ENCODE measurements at regions not wholly inside any gene's neighbourhood (a gene's known extent, or its start where the extent isn't known, plus 50 kb on each side); places are given as distances from the start of the nearest gene placed in this dataset.

DNA sequence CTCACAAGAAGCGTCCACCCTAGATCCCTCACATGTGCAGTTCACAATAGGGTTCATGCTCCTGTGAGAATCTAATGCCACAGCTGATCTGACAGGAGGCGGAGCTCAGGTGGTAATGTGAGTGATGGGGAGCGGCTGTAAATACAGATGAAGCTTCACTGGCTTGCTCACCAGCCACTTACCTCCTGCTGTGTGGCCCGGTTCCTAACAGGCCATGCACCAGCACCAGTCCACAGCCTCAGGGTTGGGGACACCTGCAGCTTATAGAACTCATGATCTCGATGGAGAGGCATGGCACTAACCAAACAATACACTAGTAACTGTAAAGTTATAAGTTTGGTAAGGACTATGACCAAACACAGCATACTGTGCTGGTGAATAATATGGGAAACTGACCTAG is 368.0 kb upstream of the CDH5 start (continued):
- no peak for TF ChIP-seq TBP (IDR thresholded peaks at IDR 0.05; ENCODE audit: low read depth, low read length)

DNA sequence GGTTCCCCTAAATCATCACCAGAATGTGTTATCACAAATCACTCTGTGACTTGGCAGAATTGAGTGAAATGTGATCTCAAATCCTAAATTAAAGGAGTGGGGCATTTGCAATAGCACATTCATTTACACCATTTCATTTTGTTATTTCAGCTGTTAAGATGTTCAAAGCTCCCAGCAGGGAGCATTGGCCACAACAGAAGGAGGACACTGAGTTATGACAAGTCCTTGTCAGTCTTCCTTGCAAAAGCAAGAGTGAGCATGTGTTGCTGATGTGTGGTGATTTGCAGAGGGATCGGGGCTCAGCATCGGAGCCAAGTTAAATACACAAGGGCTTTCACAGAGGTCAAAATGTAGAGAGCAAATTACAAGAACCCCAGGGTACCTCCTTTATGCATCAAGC is 372.2 kb upstream of the CDH5 start:
- FAIRE-seq (no peak), DNase-seq (ENCODE audit: low read depth in 1 of 2, low spot score in 2 of 2) (no peak)
- 95% methylated on average over 2 of the region's 2 CpGs; no CpG with 5 or more reads in 1 of the 2 experiments for WGBS, 2 experiments (ENCODE audit: extremely low coverage in 1 of 2, insufficient coverage in 1 of 2, insufficient read length in 1 of 2, insufficient replicate concordance in 2 of 2, low coverage in 1 of 2, low lambda C conversion rate in 2 of 2, missing lambda C conversion rate in 1 of 2)
- Histone ChIP-seq H3K27ac (ENCODE audit: low read depth, low read length) (no peak overlapping the region), H2AFZ (ENCODE audit: low read length) (no peak overlapping the region), H3K14ac (ENCODE audit: insufficient read length) (no peak overlapping the region), H2AK5ac (ENCODE audit: low read depth, low read length) (no peak overlapping the region), H2BK5ac (ENCODE audit: low read depth, low read length) (no peak overlapping the region), H3K9me3 (ENCODE audit: insufficient read depth in 2 of 2, low read depth in 1 of 2, low read length in 1 of 2) (0 out of 4 replicates have a peak, but pooled peaks cover 0 to 3% of the 10 kb centered on the region in 2 experiments), H3K23ac (ENCODE audit: insufficient read length) (no peak overlapping the region), H3K4me1 (replicated peaks in 1 of 4; ENCODE audit: control insufficient read depth in 3 of 4, insufficient read depth in 4 of 4, low read length in 3 of 4) (no peaks in the 10 kb centered on the region), H3K4ac (replicated peaks; ENCODE audit: insufficient read length, low read depth, low read length) (no peak overlapping the region), H2BK20ac (ENCODE audit: low read length) (no peak overlapping the region), H3K36me3 (ENCODE audit: control insufficient read depth in 2 of 4, insufficient read depth in 4 of 4, low read length in 3 of 4) (no peaks in the 10 kb centered on the region), H3K18ac (ENCODE audit: extremely low read depth, low read length) (no peak overlapping the region), H2BK15ac (ENCODE audit: low read length) (no peak overlapping the region), H4K20me1 (replicated peaks in 1 of 2; ENCODE audit: control insufficient read depth in 1 of 2, insufficient read depth in 2 of 2, low read length in 2 of 2) (no peaks in the 10 kb centered on the region), H3K4me2 (ENCODE audit: insufficient read depth in 1 of 2, low read depth in 2 of 2, low read length in 2 of 2) (no peak overlapping the region), H3K4me3 (ENCODE audit: extremely low read depth in 1 of 4, insufficient read depth in 2 of 4, low read depth in 3 of 4, low read length in 4 of 4) (no peak overlapping the region), H4K91ac (replicated peaks; ENCODE audit: insufficient read length, low read length) (no peak overlapping the region), H4K8ac (ENCODE audit: extremely low read depth, insufficient read depth, low read length) (no peak overlapping the region), H3K23me2 (ENCODE audit: low read depth, low read length) (no peaks in the 10 kb centered on the region), H4K5ac (ENCODE audit: insufficient read length, low read depth, low read length) (no peak overlapping the region), H3K79me1 (ENCODE audit: low read depth, low read length) (no peaks in the 10 kb centered on the region), H3K27me3 (replicated peaks in 1 of 4; ENCODE audit: control insufficient read depth in 3 of 4, extremely low read depth in 1 of 4, insufficient read depth in 3 of 4, low read length in 3 of 4) (no peaks in the 10 kb centered on the region), H3K79me2 (ENCODE audit: control insufficient read depth in 1 of 2, insufficient read depth in 2 of 2, low read length in 2 of 2) (no peaks in the 10 kb centered on the region), H3K56ac (replicated peaks; ENCODE audit: insufficient read length, low read depth, low read length) (no peak overlapping the region), H3K9ac (replicated peaks in 1 of 4; ENCODE audit: extremely low read depth in 1 of 4, low read depth in 3 of 4, low read length in 3 of 4) (no peak overlapping the region), H2BK12ac (ENCODE audit: low read depth, low read length) (no peak overlapping the region), H2BK120ac (replicated peaks; ENCODE audit: low read depth, low read length) (no peak overlapping the region)
- CTCF ChIA-PET (ENCODE audit: partially characterized antibody) = interaction anchor here (1.2 to 1.5 kb wide), 2 partner anchors 278 to 463 kb away, joined by 3 read pairs; no protein-coding TSS in a partner anchor
- POLR2A ChIA-PET (ENCODE audit: partially characterized antibody) = no interaction called here
- no peak for TF ChIP-seq CBX5 (IDR thresholded peaks at IDR 0.05; ENCODE audit: low read depth, low read length)
- TF ChIP-seq, protein P1, sequence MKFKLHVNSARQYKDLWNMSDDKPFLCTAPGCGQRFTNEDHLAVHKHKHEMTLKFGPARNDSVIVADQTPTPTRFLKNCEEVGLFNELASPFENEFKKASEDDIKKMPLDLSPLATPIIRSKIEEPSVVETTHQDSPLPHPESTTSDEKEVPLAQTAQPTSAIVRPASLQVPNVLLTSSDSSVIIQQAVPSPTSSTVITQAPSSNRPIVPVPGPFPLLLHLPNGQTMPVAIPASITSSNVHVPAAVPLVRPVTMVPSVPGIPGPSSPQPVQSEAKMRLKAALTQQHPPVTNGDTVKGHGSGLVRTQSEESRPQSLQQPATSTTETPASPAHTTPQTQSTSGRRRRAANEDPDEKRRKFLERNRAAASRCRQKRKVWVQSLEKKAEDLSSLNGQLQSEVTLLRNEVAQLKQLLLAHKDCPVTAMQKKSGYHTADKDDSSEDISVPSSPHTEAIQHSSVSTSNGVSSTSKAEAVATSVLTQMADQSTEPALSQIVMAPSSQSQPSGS (IDR thresholded peaks at IDR 0.05; ENCODE audit: low read length) = no peak
- TF ChIP-seq TBP (IDR thresholded peaks at IDR 0.05; ENCODE audit: low read depth, low read length) = no peak
- TF ChIP-seq EZH2 (IDR thresholded peaks at IDR 0.05; ENCODE audit: low read depth, low read length, severe bottlenecking) = no peak
- TF ChIP-seq, protein P2, sequence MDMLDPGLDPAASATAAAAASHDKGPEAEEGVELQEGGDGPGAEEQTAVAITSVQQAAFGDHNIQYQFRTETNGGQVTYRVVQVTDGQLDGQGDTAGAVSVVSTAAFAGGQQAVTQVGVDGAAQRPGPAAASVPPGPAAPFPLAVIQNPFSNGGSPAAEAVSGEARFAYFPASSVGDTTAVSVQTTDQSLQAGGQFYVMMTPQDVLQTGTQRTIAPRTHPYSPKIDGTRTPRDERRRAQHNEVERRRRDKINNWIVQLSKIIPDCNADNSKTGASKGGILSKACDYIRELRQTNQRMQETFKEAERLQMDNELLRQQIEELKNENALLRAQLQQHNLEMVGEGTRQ (IDR thresholded peaks at IDR 0.05; ENCODE audit: low read length) = no peak
- no peak for TF ChIP-seq ASH2L (IDR thresholded peaks at IDR 0.05; ENCODE audit: low read length)
- no peak for TF ChIP-seq TAF7 (optimal IDR thresholded peaks at IDR 0.05; ENCODE audit: borderline replicate concordance, low read depth, low read length)
- no peak for TF ChIP-seq SIN3A (conservative IDR thresholded peaks at IDR 0.05 in 1 of 2, IDR thresholded peaks at IDR 0.05 in 1 of 2; ENCODE audit: low read depth in 1 of 2, low read length in 2 of 2)
- no peak for TF ChIP-seq GABPA (IDR thresholded peaks at IDR 0.05; ENCODE audit: borderline replicate concordance, insufficient read depth, low read length)

Measured in H1 (cell line).